ENCODE measurements at regions not wholly inside any gene's neighbourhood (a gene's known extent, or its start where the extent isn't known, plus 50 kb on each side); places are given as distances from the start of the nearest gene placed in this dataset.

DNA sequence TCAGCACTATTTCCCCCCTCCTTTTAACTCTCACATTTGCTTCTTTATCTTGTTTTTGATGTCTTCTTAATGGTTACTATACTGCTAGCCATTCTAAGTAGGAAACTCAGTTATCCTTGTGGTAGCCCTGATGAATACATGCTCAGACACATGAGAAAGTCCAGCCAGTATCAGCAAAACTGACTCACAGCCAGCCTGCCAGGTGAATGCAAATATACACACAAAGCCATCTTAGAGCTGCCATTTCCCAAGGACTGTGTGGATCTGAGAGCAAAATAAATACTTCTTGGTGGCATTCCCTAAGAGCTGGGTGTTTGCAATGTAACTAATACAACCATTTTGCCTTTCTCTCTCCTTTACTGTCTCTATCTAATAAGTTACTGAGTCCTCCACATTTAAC, 455.2 kb downstream of the CCER1 start:
- peaks cover 9% of the 10 kb centered on the region for H3K9me3 Mint-ChIP-seq
- no peaks in the 10 kb centered on the region for H3K4me1 Mint-ChIP-seq
- H3K4me3 Mint-ChIP-seq, result no peak overlapping the region
- TF ChIP-seq, protein P1, sequence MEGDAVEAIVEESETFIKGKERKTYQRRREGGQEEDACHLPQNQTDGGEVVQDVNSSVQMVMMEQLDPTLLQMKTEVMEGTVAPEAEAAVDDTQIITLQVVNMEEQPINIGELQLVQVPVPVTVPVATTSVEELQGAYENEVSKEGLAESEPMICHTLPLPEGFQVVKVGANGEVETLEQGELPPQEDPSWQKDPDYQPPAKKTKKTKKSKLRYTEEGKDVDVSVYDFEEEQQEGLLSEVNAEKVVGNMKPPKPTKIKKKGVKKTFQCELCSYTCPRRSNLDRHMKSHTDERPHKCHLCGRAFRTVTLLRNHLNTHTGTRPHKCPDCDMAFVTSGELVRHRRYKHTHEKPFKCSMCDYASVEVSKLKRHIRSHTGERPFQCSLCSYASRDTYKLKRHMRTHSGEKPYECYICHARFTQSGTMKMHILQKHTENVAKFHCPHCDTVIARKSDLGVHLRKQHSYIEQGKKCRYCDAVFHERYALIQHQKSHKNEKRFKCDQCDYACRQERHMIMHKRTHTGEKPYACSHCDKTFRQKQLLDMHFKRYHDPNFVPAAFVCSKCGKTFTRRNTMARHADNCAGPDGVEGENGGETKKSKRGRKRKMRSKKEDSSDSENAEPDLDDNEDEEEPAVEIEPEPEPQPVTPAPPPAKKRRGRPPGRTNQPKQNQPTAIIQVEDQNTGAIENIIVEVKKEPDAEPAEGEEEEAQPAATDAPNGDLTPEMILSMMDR (IDR thresholded peaks at IDR 0.05; ENCODE audit: unreplicated experiment in 3 of 3), result no peak
- H3K27me3 Mint-ChIP-seq (ENCODE audit: low read depth), result no peaks in the 10 kb centered on the region
- no peaks in the 10 kb centered on the region for H3K36me3 Mint-ChIP-seq (ENCODE audit: low read depth)
- H3K27ac Mint-ChIP-seq, result no peak overlapping the region

DNA sequence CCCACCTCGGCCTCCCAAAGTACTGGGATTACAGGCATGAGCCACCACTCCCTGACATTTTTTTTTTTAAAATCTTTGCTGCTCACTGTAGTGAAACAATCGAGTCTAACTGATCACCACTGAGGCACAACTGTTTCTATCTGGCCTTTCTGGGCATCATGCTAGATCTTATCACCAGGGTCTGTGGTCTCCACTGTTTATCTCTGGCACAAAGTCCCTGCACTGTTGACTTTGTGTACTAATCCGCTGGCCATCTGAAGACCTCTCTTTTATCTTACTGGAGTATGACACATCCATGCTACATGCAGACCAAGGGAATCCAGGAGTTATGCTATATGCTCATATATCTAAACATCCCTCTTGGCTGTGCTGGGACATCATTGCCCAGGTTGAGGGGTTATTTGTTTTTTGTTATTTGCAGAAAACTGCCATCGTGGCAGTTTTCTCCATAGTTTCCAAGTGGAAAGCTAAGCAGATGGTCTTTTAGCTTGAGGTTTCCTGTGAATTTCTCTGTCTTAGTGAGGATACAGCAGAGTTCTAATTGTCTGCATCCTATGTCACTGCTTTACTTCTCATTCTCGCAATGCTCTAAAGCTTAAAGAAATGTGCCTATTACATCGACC, 456.9 kb downstream of the CCER1 start:
- peaks cover 9% of the 10 kb centered on the region for H3K9me3 Mint-ChIP-seq
- H3K4me1 Mint-ChIP-seq, result no peaks in the 10 kb centered on the region
- no peaks in the 10 kb centered on the region for H3K27me3 Mint-ChIP-seq (ENCODE audit: low read depth)
- no peaks in the 10 kb centered on the region for H3K36me3 Mint-ChIP-seq (ENCODE audit: low read depth)
- H3K4me3 Mint-ChIP-seq, result no peak overlapping the region
- TF ChIP-seq, protein P1 (IDR thresholded peaks at IDR 0.05; ENCODE audit: unreplicated experiment in 3 of 3), result no peak
- H3K27ac Mint-ChIP-seq, result no peak overlapping the region

DNA sequence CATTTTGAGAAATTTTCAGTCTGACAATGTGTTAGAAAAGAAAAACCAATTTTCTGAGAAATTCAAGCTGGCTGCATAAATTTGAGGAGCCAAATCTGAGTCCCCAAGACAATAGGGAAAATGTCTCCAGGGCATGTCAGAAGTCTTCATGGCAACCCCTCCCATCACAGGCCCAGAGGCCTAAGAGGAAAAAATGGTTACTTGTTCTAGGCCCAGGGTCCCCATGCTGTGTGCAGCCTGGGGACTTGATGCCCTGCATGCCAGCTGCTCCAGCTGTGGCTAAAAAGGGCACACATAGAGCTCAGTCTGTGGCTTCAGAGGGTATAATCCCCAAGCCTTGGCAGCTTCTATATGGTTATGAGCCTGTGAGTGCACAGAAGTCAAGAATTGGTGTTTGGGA, 464.6 kb downstream of the CCER1 start:
- Mint-ChIP-seq H3K4me3 (no peak overlapping the region), H3K4me1 (no peaks in the 10 kb centered on the region), H3K27ac (no peak overlapping the region), H3K9me3 (peaks cover 35% of the 10 kb centered on the region), H3K36me3 (ENCODE audit: low read depth) (no peaks in the 10 kb centered on the region), H3K27me3 (ENCODE audit: low read depth) (no peaks in the 10 kb centered on the region)
- TF ChIP-seq, protein P1 (IDR thresholded peaks at IDR 0.05; ENCODE audit: unreplicated experiment in 3 of 3), result no peak

DNA sequence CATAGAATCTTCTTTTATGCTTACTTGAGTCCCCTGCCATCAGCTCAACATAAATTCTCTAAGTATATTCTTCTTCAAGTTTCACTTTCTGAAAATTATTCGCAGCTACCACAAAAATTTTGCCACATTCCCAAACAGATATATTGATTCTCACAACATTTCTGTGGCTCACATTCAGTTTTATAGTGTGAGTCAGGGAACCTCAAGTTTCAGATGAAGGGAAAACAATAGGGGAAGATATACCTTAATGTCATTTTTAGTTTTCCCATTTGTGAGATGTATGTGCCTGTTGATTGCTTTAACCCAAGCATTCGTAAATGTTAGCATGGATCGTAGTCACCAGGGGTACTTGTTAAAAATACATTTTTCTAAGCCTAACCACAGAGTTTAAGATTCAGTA, 465.8 kb downstream of the CCER1 start:
- no peaks in the 10 kb centered on the region for H3K27me3 Mint-ChIP-seq (ENCODE audit: low read depth)
- H3K9me3 Mint-ChIP-seq, result peaks cover 35% of the 10 kb centered on the region
- TF ChIP-seq, protein P1 (IDR thresholded peaks at IDR 0.05; ENCODE audit: unreplicated experiment in 3 of 3), result no peak
- no peaks in the 10 kb centered on the region for H3K36me3 Mint-ChIP-seq (ENCODE audit: low read depth)
- no peak overlapping the region for H3K4me3 Mint-ChIP-seq
- H3K4me1 Mint-ChIP-seq, result peaks cover under 1% of the 10 kb centered on the region
- no peak overlapping the region for H3K27ac Mint-ChIP-seq

DNA sequence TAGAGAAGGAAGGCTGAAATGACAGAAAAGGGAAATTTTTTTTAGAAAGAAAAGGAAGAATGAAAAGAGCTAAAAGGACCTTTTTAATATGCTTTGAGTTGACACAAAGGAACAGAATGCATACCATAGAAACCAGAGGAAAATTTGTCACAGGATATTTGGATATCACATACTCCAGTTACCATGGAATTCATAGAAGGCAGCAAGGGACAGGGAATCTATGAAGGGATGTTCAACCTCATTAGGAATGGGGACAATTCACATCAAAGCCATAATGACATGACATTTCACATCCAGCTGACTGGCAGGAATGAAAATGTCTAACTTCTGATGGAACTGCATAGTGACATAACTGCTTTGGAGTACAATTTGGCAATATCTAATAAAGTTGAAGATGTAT, 469.4 kb downstream of the CCER1 start:
- no peaks in the 10 kb centered on the region for H3K36me3 Mint-ChIP-seq (ENCODE audit: low read depth)
- no peaks in the 10 kb centered on the region for H3K27me3 Mint-ChIP-seq (ENCODE audit: low read depth)
- H3K4me3 Mint-ChIP-seq, result no peak overlapping the region
- peaks cover 24% of the 10 kb centered on the region for H3K9me3 Mint-ChIP-seq
- H3K27ac Mint-ChIP-seq, result no peak overlapping the region
- H3K4me1 Mint-ChIP-seq, result peaks cover 20% of the 10 kb centered on the region
- TF ChIP-seq, protein P1 (IDR thresholded peaks at IDR 0.05; ENCODE audit: unreplicated experiment in 3 of 3), result no peak

DNA sequence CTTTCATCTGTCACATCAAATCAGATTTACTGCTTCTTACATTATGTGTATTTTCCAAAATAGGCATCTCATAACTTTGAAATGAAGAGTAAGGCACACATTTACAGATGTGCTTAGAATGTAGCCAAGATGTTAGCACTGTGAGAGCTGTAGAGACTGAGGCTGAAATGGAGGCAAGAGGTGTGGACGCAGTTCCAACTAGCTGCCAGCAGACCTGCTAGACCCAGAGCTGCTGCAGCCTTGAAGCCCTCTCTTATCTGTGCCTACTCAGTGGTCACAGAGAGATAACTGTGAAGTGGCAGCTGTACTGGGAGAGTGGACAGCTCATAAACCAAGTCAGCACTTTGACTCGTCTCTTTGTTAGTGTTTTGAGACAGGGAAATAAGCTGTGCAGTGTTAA, 470.9 kb downstream of the CCER1 start:
- Mint-ChIP-seq H3K36me3 (ENCODE audit: low read depth) (no peaks in the 10 kb centered on the region), H3K4me1 (peaks cover 20% of the 10 kb centered on the region), H3K27ac (peak overlapping the region in 2 of 3 experiments; percentile 68 to 69), H3K9me3 (peaks cover 11% of the 10 kb centered on the region), H3K27me3 (ENCODE audit: low read depth) (no peaks in the 10 kb centered on the region), H3K4me3 (no peak overlapping the region)
- TF ChIP-seq, protein P1 (IDR thresholded peaks at IDR 0.05; ENCODE audit: unreplicated experiment in 3 of 3), result no peak

Measured in nephron (organoid).